Retinal pigment epithelial cell (primary cell): ENCODE measurements at regions not wholly inside any gene's neighbourhood (a gene's known extent, or its start where the extent isn't known, plus 50 kb on each side); places are given as distances from the start of the nearest gene placed in this dataset.

Source experiments
- DNase-seq: peaks from one replicate; pipeline ENCODE4 v3.0.0-alpha.2; 2010; ENCODE audit warnings: low read depth
- H3K4me3 ChIP-seq: 2 replicates; pipeline ENCODE4 v1.5.1; 2011; ENCODE audit warnings: mild to moderate bottlenecking, low read length, control low read depth, moderate library complexity
- CTCF ChIP-seq: conservative IDR thresholded peaks from 2 replicates; pipeline ENCODE4 v1.5.1; 2011; ENCODE audit warnings: low read depth, low read length, control low read depth, inconsistent platforms

GRCh38 chr5:2295476-2295875 lies 412.8 kb upstream of the IRX4 start:
- no peak for DNase-seq
- no peak for TF ChIP-seq CTCF
- no peak overlapping the region for H3K4me3 ChIP-seq

GRCh38 chr5:2293906-2294305 lies 411.2 kb upstream of the IRX4 start:
- H3K4me3 ChIP-seq = no peak overlapping the region
- no peak for DNase-seq
- TF ChIP-seq CTCF = no peak

- no peak for TF ChIP-seq CTCF
- H3K4me3 ChIP-seq = no peak overlapping the region
- no peak for DNase-seq
Observed at GRCh38 chr5:2291146-2291840, 408.6 kb upstream of the IRX4 start.

- TF ChIP-seq CTCF = no peak
- DNase-seq = no peak
- H3K4me3 ChIP-seq = no peak overlapping the region
Observed at GRCh38 chr5:2289380-2289779, 406.7 kb upstream of the IRX4 start.

- DNase-seq = no peak
- no peak for TF ChIP-seq CTCF
- no peak overlapping the region for H3K4me3 ChIP-seq
Observed at GRCh38 chr5:2288968-2289367, 406.2 kb upstream of the IRX4 start.

- DNase-seq = no peak
- H3K4me3 ChIP-seq = no peak overlapping the region
- no peak for TF ChIP-seq CTCF
Observed at GRCh38 chr5:2288466-2288865, 405.7 kb upstream of the IRX4 start.

- DNase-seq = no peak
- H3K4me3 ChIP-seq = no peak overlapping the region
- TF ChIP-seq CTCF = no peak
Observed at GRCh38 chr5:2286250-2286649, 403.5 kb upstream of the IRX4 start.
